GM12865 (cell line): ENCODE measurements at regions not wholly inside any gene's neighbourhood (a gene's known extent, or its start where the extent isn't known, plus 50 kb on each side); places are given as distances from the start of the nearest gene placed in this dataset.

ENCODE experiments used
- DNase-seq: peaks from one replicate; pipeline ENCODE4 v3.0.0; 2010; ENCODE audit warnings: low read depth
- H3K4me3 ChIP-seq: 2 replicates; pipeline ENCODE4 v1.5.1; 2011; ENCODE audit warnings: mild to moderate bottlenecking, low read depth, low read length, control low read depth
- CTCF ChIP-seq: IDR thresholded peaks from 2 replicates; pipeline ENCODE4 v1.5.1; 2011; ENCODE audit warnings: low read length, control low read depth, low read depth, inconsistent platforms; ENCODE audit not compliant: insufficient read depth; ENCODE audit errors: missing control alignments

GRCh38 chr11:92675810-92676209 is 293.6 kb upstream of the MTNR1B start:
- DNase-seq = no peak
- TF ChIP-seq CTCF = no peak

GRCh38 chr11:92678008-92678611 is 291.3 kb upstream of the MTNR1B start:
- DNase-seq = no peak
- H3K4me3 ChIP-seq = no peak overlapping the region
- no peak for TF ChIP-seq CTCF

More at GRCh38 chr11:92675810-92676209, 293.6 kb upstream of the MTNR1B start:
- H3K4me3 ChIP-seq = no peak overlapping the region

GRCh38 chr11:92681586-92681985 is 287.9 kb upstream of the MTNR1B start:
- H3K4me3 ChIP-seq = no peak overlapping the region
- no peak for TF ChIP-seq CTCF
- DNase-seq = no peak

GRCh38 chr11:92682136-92682535 is 287.3 kb upstream of the MTNR1B start:
- no peak for TF ChIP-seq CTCF
- no peak overlapping the region for H3K4me3 ChIP-seq

GRCh38 chr11:92682952-92683351 is 286.5 kb upstream of the MTNR1B start:
- H3K4me3 ChIP-seq = no peak overlapping the region
- DNase-seq = no peak
- no peak for TF ChIP-seq CTCF

More at GRCh38 chr11:92682136-92682535, 287.3 kb upstream of the MTNR1B start:
- DNase-seq = no peak

- no peak overlapping the region for H3K4me3 ChIP-seq
- no peak for TF ChIP-seq CTCF
- no peak for DNase-seq
These were observed 284.4 kb upstream of the MTNR1B start for GRCh38 chr11:92685049-92685448.

- DNase-seq = no peak
- no peak for TF ChIP-seq CTCF
- H3K4me3 ChIP-seq = no peak overlapping the region
These were observed 281.7 kb upstream of the MTNR1B start for GRCh38 chr11:92687724-92688123.
